HG03442 (cell line): ENCODE measurements at regions not wholly inside any gene's neighbourhood (a gene's known extent, or its start where the extent isn't known, plus 50 kb on each side); places are given as distances from the start of the nearest gene placed in this dataset.

Experiments used
- ATAC-seq: cut with Tn5 transposase; IDR thresholded peaks from one replicate; pipeline ENCODE4 v1.9.1; 2021; ENCODE audit warnings: mild to moderate bottlenecking, moderate library complexity; ENCODE audit not compliant: unreplicated experiment

DNA sequence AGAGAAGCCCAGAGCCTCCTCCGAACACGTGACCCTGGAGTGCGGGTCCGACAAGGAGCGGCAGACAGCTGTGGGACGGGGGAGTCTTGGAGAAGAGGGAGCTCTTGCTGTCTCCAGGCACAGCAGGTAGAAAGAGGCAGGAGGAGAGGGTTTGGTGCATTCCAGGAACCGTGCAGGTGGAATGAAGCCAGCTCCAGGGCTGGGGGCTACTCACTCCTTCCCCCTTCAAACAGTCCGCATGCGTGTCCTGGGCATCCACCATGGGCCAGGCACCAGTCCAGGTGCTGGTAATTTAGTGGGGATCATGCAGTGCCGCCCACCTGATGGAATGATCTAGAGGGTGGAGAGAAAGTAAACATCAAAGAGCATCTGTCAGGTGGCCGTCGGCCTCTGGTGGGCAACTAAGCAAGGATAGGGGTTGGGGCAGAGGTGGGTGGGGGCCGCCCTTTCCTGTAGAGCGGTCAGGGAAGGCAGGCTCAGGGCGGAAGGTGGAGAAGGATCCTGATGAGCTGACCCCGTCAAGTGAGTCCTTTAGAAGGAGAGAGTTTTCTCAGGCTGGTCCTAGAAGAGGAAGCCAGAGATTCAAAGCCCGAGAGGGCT lies 850.0 kb downstream of the TBC1D22A start:
- ATAC-seq = no peak

DNA sequence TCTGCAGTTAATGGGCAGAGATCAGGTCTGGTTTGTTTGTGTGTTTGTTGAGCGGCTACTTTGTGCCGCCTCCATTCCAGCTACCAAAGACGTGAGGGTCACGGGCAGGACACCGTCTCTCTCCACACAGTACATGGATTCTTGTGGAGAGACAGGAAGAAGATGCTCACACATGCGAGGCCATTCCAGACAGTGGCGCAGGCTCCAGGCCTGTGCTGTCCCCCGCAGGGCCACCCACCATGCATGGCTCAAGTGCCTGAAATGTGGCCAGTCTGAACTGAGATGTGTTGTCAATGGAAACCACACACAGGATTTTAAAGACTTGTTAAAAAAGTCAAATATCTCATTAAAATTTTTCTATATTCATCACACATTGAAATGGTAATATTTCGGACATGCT lies 848.3 kb downstream of the TBC1D22A start:
- ATAC-seq = no peak

DNA sequence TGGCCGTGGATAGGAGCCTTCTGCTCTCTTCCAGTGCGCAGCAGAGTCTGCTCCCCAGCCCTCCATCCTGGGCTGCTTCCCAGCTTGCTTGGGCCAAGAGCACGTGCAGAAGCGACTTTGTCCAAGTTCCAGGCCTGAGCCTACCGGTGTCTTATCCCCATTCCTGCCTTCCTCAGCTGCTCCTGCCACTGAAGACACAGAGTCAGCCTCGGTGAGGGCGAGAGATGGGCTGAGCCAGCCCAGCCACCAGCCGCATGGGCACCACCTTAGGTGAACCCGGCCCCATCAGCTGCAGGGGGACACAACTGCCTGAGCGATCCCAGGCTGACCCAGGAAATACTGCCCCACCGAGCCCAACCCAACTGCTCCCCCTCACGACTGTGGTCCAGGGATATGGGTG lies 847.8 kb downstream of the TBC1D22A start:
- ATAC-seq = no peak

DNA sequence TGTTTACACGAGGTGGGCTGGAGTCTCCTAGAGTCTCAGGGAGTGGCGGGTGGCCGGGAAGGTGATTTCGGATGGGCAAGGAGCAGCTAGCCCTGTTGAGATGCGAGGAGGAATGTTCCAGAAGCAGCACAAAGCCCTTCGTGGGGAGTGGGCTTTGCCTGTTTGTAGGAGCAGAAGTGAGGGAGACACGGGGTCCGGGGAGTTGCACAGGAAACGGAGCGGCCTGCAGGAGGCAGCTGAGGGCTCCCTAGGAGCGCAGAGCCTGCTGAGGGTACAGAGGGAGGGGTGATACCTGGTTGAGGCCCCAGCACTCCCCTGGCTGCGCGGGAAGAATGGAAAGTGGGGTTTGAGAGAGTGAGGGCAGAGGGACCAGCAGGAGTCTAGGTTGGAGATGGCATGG lies 847.2 kb downstream of the TBC1D22A start:
- ATAC-seq = no peak

DNA sequence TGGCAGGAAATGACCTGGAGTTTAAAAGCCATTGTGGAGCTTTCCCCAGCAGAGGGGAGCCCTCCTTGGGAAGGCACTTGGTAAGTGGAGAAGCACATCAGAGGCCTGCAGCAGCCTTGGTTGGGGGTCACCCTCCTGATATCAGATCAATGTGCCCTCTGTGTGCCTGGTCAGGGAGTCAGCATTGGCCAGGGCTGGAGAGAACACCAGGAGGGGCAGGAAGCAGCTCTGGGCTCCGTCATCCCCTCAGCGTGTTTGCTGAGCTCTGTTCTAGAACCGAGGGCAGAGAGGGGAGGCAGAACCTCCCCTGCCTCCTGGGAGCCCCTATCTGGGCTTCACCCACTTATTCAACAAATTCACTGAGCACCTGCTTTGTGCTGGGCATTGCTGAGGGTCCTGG lies 846.0 kb downstream of the TBC1D22A start:
- no peak for ATAC-seq

DNA sequence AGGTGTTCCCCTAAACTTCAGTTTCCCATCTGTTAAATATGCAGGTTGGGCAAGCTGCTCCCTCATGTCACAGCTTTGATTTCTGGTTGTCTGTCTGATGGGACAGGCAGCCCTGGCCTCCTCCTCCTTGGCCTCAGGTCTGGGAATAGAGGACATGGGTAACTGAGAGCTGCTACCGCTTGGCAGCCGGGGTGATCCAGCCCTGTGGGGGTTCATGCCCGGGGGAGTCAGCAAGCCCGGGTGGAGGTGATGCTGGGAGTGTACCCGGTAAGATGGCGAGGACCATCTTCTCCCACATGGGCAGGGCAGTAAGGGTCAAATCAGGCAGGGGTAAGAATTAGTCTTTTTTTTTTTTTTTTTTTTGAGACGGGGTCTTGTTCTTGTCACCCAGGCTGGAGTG lies 845.0 kb downstream of the TBC1D22A start:
- no peak for ATAC-seq

DNA sequence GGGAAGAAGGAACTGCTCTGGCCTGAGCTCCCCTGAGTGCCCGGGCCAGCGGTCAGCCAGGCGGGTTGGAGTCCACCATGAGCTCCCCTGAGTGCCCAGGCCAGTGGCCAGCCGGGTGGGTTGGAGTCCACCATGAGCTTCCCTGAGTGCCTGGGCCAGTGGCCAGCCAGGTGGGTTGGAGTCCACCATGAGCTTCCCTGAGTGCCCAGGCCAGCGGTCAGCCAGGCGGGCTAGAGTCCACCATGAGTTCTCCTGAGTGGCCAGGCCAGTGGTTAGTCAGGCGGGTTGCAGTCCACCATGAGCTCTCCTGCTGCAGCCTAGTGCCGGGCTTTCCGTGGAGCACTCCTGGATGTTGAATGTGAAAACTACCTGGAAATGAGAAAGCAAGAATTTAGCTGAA lies 844.0 kb downstream of the TBC1D22A start:
- ATAC-seq = no peak

DNA sequence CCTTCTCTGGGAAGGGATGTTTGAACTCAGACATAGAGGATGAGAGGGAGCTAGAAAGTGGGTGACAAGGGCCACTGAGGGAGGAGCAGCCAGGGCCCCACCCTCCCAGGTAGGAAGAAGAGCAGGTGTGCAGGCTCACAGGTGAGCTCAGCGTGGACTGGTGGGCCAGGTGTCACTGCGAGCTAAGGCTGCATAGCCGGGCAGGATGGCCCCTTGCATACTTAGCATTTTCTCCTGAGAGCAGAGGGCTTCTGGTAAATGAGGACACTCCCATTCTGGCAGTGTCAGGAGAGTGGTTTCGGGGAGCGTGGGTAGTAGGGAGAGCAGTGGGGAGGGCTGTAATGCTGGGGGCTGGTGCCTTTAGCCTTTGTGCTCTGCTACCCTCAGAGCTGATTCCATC lies 843.4 kb downstream of the TBC1D22A start:
- ATAC-seq = no peak

DNA sequence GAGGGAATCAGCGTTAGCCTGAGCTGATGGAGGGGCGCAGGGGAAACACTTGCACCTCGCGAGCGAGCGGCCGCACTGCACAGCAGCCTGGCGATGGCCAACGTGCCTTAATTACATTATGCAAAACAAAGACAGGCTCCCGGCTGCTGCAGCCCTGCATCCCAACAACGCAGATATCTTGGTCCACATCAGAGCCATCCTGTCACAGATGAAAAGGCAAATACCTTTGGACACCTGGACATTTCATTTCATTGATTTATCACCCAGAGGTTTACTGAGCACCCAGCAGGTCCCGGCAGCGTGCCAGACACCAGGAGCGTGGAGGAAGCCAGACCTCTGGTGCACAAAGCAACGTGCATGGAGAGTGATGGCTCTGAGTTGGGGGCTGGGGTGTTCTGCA lies 843.0 kb downstream of the TBC1D22A start:
- no peak for ATAC-seq

DNA sequence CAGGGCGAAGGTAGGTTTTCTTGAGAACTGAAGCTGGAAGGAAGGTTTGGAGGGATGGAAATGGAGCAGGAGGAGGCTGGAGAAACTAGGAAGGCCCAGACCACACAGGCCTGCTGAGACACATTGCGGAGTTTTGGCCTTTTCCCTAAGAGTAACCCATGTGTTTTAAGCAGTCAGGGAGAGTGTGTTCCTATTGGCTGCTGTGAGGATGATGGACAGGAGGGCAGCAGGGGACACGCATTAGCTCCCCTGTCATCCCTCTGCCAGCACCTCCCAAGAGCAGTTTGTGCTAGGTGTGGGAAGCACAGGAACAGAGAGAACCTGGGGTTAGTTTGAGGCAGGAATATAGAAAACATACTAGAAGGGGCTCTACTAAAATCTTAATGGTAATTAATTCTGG lies 842.1 kb downstream of the TBC1D22A start:
- no peak for ATAC-seq

DNA sequence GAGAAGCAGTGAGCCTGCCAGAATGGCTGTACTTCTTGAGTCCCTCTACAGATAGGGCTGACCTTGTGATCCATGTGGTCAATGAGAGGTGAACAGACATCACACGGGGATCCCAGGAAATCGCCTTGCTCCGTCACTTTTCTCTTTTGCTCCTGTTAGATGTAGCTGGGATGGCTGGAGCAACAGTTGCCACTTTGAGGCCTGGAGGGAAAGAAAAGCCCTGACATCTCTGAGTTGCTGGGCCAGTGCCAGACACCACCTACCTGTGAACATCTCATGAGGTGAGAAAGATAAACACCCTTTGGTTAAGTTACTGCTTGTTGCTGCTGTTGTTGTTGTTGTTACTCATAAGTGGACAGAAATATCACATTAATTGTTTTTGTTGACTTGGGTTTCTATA lies 840.3 kb downstream of the TBC1D22A start:
- ATAC-seq = no peak

DNA sequence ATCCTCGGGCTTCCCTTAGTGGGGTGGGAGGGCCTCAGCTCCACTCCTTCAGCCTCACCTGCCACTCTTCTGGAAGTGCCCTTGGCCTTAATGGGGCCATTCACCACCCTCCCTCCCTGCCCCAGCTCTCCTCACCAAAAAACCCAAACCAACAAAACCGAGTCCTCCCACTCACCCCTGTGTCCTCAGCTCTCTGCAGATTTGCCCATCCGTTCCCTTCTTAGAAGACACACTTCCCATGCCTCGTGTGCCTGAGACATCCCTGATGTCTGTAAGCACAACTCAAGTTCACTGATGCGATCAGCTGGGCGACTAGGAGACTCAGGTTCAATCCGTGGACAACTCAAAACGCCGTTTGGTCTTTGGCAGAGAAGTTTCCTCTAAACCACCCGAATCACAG lies 839.2 kb downstream of the TBC1D22A start:
- ATAC-seq = no peak

DNA sequence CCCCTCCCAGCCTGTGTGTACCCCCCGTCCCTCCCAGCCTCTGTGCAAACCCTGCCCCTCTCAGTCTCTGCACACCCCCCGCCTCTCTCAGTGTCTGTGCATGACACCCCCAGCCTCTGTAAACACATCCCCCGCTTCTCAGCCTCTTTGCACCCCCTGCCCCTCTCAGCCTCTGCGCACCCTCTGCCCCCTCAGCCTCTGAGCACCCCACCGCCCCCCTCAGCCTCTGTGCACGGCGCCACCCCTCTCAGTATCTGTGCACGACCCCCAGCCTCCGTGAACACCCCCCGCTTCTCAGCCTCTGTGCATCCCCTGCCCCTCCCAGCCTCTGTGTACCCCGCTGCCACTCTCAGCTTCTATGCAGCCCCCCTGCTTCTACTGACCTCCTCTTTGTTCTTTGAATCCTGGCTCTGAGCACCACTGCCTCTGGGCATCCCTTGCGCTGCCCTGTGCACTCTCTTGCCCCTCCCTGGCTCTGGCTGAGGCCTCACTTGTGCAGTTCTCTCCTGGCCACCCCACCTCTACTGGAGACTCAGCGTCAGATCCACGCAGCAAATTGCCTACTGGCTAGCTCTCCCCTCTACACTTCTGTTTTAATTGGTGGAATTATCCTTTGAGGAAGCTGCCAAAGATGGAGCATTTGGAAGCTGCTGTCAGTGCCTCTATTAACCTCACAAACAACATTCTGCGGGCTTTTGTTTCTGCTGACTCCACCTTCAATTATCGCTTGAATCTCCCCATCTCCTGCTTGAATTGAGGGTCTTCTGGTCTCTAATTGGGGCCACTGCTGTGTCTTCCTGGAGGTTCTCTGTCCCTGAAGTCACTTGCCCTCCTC lies 838.6 kb downstream of the TBC1D22A start:
- no peak for ATAC-seq

DNA sequence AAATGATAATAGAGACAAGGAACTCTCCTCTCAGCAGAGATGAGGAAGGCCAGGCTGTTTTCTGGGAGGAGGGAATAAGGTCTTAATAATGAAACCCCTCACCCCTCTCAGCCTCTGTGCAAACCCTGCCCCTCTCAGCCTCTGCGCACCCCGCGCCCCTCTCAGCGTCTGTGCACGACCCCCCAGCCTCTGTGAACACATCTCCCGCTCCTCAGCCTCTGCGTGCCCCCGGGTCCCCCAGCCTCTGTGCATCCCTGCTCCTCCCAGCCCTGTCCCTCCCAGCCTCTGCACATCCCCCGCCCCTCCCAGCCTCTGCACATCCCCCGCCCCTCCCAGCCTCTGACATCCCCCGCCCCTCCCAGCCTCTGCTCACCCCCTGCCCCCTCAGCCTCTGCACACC lies 837.8 kb downstream of the TBC1D22A start:
- ATAC-seq = no peak

DNA sequence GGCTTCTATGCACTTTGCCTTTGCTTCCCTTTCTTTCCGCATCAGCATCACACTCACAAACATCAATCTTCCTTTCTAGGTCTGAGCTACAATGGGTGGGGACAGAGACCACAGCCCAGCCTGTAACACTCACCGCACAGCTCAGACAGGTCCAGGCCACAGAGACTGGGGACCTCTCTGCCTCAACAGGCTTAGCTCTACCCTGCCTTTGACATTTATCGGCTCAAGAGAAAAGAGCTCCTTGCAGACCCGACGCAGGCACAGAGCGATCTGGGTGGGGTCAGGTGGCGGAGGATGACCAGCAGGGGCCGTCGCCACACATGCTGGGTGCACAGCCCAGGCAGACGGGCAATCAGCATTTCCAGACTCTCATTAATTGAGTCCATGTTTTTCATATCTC lies 837.3 kb downstream of the TBC1D22A start:
- no peak for ATAC-seq

DNA sequence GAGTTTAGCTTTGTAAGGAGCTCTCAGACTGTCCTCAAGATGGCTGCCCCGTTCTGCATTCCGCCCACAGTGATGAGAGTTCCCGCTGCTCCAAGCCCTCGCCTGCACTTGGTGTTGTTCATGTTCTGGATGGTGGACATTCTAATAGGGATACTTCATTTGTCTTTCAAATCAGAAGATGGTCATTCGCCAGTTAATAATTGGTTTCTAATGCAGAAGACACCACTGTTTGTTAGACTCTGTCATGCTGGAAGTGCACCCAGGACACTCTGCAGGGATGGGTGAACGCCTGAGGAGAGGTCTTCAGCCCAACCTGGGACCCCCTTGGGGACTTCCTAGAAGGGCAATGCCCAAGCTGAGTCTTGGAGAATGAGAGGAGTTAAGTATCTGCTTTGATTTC lies 836.4 kb downstream of the TBC1D22A start:
- no peak for ATAC-seq

DNA sequence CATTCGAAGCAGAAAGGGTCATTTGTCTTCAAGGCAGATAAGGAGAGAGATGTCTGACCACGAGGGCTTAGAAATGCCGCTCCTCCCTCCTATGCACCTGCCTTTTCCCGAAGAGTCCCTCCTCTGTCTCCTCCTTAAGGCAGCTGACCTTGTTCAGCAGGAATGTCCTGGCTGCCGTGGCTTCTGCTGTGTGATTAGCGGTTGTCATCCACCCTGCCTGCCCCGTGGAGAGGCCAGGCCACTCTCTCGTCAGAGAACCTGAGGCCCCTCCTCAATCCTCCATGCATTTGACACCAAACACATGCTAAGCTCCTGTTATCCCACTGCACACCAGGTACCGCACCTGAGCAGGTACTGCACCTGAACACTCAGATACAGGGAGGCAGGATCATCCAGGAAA lies 834.6 kb downstream of the TBC1D22A start:
- no peak for ATAC-seq

DNA sequence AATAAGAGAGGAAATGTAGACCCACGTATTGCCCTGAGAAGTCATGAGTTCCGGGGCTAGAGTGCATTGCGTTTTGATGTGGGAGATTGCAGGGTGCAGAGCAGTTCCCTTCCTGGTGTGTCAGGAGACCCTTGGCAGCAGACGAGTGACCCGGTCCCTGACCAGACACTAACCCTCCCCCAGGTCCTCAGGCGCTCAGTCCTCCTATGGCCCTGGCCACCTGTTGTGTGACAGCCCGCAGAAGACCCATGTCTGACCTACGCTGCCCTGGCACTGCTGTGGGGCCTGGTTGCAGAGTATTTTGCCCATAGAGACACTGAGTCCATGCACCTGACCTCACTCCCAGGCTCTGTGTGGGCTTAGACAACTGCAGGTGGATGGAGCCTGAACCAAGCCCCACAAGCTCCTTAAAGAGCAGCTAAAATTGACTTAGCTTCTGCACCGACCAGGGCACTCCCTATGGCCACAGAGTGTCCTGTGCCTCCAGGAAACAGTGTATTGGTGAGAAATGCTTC lies 833.8 kb downstream of the TBC1D22A start:
- no peak for ATAC-seq

DNA sequence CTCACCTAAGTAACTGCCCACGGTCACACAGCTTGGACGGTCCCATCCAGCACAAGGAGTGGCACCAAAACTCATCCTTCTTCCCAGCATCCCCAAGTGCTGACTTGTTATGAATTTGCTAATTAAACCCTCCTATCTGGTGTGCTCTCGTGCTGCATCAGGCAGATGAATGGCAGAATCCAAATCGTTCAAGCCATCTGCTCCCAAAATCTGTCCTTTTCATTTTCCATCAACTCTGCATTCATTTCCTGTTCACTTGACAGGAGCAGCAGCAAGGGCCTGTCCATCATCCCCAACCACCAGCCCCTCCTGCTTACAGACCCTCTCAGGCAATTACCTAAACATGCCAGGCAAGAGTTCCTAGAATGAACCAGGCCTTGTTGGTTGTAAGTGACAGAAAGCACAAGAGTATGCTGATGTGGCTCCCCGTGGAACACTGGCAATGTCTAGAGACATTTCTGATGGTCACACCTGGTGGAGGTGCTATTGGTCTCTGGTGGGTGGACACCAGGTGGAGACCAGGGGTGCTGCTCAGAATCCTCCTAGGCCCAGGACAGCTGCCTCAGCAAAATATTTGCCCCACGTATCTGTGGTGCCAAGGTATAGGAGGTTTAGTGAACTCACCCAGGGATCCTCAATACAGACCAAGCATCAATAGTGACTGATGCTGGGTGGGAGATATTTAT lies 832.5 kb downstream of the TBC1D22A start:
- ATAC-seq = no peak

DNA sequence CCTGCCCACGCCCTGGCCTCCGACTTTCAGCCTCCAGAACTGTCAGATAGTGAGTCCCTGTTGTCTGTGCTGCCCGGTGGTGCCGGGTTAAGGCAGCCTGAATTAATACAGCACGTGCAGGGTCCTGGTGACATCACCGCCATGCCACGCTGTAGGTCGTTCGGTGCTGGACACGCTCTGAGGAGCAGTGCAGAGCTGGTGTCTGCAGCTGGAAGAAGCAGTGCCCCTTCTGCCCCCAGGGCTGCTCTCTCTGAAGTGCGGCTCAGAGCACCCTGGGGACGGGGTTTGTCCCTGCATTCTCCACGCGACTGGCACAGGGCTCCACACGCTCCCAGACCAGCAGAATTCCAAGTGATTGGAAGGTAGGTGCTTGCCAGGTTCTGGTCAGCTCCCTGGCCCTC lies 831.5 kb downstream of the TBC1D22A start:
- ATAC-seq = no peak

DNA sequence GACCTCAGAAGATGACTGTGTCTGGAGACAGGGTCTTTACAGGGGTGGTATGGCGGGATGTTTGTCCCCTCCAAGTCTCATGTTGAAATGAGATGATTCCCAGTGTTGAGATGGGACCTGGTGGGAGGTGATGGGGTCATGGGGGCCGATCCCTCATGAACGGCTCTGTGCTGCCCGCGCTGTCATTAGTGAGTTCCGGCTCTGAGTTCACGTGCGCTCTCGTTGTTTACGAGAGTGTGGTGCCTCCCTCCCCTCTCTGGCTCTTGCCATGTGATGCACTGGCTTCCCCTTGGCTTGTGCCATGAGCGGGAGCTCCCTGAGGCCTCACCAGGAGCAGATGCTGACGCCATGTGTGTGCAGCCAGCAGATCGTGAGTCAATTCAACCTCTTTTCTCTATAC lies 830.8 kb downstream of the TBC1D22A start:
- ATAC-seq = no peak

DNA sequence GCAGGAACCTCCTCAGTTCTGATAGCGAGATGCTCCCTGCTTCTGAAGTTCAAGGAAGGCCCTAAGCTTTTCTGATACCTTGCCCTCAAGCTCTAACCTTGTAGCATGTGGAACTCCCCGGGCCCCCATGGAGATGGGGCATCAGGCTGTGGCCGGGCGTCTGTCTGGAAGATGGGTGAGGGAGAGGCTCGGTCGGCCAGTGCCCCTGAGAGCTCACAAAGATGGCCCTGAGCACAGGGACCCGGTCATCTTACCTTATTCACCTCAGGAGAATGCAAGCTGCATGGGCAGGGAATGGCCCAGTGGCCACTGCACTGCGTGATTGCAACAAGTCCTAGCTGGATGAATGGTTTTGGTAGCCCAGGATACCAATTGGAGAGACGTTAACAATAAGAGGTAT lies 830.3 kb downstream of the TBC1D22A start:
- no peak for ATAC-seq
